ENCODE measurements at regions not wholly inside any gene's neighbourhood (a gene's known extent, or its start where the extent isn't known, plus 50 kb on each side); places are given as distances from the start of the nearest gene placed in this dataset.

- TF ChIP-seq CTCF (IDR thresholded peaks at IDR 0.05 in 4 of 5, conservative IDR thresholded peaks at IDR 0.05 in 1 of 5) (no peak), POLR2A (IDR thresholded peaks at IDR 0.05) (no peak)
Measured at GRCh38 chr15:39454189-39454986, 126.5 kb upstream of the THBS1 start.
